Right cardiac atrium (tissue), 5 donors: ENCODE measurements at regions not wholly inside any gene's neighbourhood (a gene's known extent, or its start where the extent isn't known, plus 50 kb on each side); places are given as distances from the start of the nearest gene placed in this dataset.
A peak's percentile ranks its signal among the peaks of the same experiment; 100 is the strongest.
"Not testable (repeated sequence)": the region's sequence is repeated elsewhere in the genome, so short reads cannot be mapped to it uniquely, and the experiment has no call there.

ENCODE experiments used
- ATAC-seq, 2 donors: fragments of 200-7000 bp; cut with Tn5 transposase; one replicate each; pipeline versions ENCODE4 v1.8.0 to v1.9.1; 2020; ENCODE audit warnings: moderate library complexity in 2 of 2, mild to moderate bottlenecking in 1 of 2
- DNase-seq, 3 donors: peaks; one replicate each; pipeline ENCODE4 v3.0.0-alpha.2; 2020
- H3K27ac ChIP-seq: one replicate; pipeline ENCODE4 v1.5.1; 2013; ENCODE audit warnings: mild to moderate bottlenecking, low read length, control low read depth, moderate library complexity
- H3K27me3 ChIP-seq: one replicate; pipeline ENCODE4 v1.6.1; 2013; ENCODE audit not compliant: control insufficient read depth, insufficient read depth
- H3K4me1 ChIP-seq: one replicate; pipeline ENCODE4 v1.6.1; 2013; ENCODE audit warnings: low read length; ENCODE audit not compliant: control insufficient read depth, insufficient read depth
- H3K4me3 ChIP-seq: one replicate; pipeline ENCODE4 v1.5.1; 2013; ENCODE audit warnings: low read length, control low read depth
- H3K9me3 ChIP-seq: one replicate; pipeline ENCODE4 v1.6.1; 2013; ENCODE audit warnings: low read length; ENCODE audit not compliant: control insufficient read depth
- WGBS: extraction: QIAGEN DNeasy Blood & Tissue Kit; methylation state at CpG from one replicate; pipeline ENCODE4 v1.1.7; 2013; 5-methylcytosine and 5-hydroxymethylcytosine counted together
- intact Hi-C, 4 donors: fragments of 100-400 bp; cut with DNase I; formaldehyde crosslinking; loops; one replicate each; pipeline versions ENCODE4 v1.11.0 to v1.14.0; 2022 to 2023
- donor health status: healthy with polysubstance abuse.
- donor health status: DM: no; HTN: yes; CAD: no.
- donor health status: DM: no; HTN: no; CAD: no.
- donor health status: DM: no; HTN: yes; CAD: no; lungs with severe emphysema.
- donor health status: DM: yes; HTN: yes; CAD: no.

DNA sequence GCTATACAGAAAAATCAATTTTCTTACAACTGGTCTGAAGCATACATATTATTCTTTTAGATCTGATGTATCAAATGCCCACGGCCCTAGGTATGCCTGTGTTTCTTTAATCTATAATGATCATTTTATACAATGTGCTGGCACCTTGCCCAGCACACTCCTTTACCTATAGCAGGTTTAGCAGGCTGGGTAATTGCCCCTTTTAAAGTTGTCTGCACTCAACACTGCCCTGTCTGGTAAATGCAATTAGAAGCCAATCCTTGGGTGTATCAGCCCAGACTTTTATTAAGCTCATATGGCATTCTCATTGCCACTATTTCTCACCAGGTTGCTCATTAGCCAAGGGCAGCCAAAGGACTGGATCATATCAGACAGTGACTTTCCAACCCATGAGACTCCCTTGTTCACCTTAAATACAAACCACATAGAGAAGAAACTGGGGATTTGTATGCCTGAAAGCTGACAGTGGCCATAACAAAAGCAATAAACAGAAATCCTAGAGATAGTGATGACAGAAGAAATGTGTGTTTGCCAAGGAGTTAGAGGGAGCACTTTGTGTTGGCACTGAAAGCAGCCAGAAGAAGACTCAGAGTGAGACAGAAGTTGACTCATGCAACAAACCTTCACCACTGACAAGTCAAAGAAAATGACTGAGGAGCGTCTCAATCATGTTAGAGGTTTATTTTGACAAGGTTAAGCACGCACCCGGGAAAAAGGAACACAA, 334.2 kb downstream of the SPATA31A7 start:
- ATAC-seq, H3K4me1 ChIP-seq, DNase-seq, H3K4me3 ChIP-seq, intact Hi-C loops, H3K27ac ChIP-seq, H3K9me3 ChIP-seq, H3K27me3 ChIP-seq: not testable (repeated sequence)
- WGBS = no CpG with 5 or more reads among the region's 4 CpGs

DNA sequence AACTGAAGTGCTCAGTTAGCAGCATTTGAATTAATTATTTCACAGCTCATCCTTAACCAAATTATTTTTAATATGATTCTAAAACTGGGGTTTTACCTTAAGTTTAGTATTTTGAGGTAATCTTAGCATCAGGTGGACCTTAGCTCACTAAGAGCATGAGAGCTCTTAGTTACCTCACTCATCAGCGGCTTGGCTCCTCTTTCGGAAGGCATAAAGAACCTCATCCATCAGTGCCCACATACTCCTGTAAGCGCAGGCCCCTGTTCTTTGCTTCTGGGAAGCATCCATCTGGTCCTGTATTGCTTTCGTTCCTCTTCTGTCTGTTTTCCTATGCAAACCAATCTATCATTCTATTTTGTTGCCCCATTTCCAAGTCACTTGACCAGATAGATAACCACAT, 335.8 kb downstream of the SPATA31A7 start:
- H3K9me3 ChIP-seq, H3K27me3 ChIP-seq, DNase-seq, H3K4me1 ChIP-seq, H3K4me3 ChIP-seq, ATAC-seq, H3K27ac ChIP-seq, intact Hi-C loops: not testable (repeated sequence)
- no CpG with 5 or more reads among the region's 4 CpGs for WGBS

DNA sequence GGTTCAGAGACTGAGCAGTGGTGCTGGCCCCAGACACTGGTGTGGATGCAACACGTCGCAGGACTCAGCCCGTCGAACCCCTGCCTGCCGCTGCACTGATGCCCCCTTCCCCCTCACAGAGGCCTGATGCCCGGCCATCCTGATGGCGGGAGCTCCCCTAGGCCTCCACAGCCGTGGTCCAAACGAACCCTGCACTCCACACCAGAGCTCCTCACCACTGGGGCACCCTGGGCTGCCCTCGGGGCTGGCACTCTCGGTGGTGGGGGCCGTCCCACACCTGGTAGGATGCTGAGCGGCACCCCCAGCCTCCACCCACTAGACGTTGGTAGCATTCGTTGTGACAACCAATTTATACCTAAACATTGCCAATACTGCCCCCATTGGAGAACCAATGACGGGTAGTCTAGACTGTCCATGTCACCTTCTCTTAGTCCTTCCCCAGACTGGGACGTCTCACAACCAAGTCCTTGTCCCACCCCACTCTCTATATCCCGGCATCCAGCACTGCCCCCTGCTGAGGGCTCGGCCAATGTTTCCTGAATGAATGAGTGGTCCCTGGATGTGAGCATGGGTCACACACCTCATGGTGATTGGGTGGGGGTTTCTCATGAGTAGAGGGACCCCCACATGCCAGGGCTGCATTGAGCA, 360.4 kb downstream of the SPATA31A7 start:
- H3K4me1 ChIP-seq, H3K4me3 ChIP-seq, ATAC-seq, H3K27ac ChIP-seq, H3K27me3 ChIP-seq, H3K9me3 ChIP-seq, intact Hi-C loops: not testable (repeated sequence)
- 76% methylated on average over 6 of the region's 19 CpGs for WGBS
- peak in 1 of 3 donors; percentile 7 for DNase-seq

DNA sequence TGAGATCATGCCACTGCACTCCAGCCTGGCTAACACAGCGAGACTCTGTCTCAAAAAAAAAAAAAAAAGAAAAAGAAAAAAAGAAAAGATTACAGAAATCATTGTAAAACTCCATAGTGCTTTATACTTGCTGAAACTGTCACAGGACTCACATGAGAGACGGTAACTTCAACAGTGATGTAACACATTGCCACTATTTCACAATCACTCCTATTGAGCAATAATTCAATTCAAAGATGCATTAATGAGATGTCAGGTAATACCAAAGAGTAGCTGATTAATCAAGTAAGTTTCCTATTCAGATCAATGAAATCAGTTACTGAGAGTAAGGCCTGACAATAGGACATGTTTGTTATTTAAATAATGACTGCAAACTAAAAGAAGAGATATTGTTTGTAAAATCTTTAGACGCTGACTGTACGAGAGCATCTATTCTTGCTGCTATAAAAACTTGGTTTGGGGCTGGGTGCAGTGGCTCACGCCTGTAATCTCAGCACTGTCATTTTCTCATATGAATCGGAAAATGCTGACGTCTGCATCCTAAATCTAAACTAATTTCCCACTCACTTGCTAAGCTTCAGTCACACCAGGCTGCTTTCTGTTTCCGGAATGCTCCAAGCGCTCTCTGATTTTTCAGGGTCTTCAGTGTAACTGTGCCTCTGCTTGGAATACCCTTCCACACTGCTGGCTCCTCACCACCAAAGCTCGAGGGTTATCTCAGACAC, 381.7 kb downstream of the SPATA31A7 start:
- ATAC-seq, H3K4me1 ChIP-seq, H3K27ac ChIP-seq, H3K9me3 ChIP-seq, H3K4me3 ChIP-seq, intact Hi-C loops, H3K27me3 ChIP-seq, DNase-seq: not testable (repeated sequence)
- no CpG with 5 or more reads among the region's 10 CpGs for WGBS

DNA sequence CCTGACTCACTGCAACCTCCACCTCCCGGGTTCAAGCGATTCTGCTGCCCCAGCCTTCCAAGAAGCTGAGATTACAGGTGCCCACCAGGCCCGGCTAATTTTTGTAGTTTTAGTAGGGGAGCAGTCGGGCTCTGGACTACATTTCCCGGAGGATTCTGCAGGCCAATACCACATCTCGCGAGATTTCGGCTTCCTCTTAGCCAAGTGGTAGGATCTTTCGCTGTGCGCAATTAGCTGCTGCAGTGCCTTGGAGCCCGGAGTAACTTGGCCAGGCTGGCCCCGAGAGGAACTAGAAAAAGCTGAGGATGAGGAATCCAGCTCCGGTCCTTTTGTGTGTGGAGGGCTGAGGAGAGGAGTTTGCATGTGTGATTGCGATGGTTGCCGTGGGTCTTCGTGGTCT, 382.5 kb downstream of the SPATA31A7 start:
- no CpG with 5 or more reads among the region's 16 CpGs for WGBS
- H3K4me1 ChIP-seq, ATAC-seq, H3K9me3 ChIP-seq, DNase-seq, H3K27me3 ChIP-seq, H3K27ac ChIP-seq, intact Hi-C loops, H3K4me3 ChIP-seq: not testable (repeated sequence)

DNA sequence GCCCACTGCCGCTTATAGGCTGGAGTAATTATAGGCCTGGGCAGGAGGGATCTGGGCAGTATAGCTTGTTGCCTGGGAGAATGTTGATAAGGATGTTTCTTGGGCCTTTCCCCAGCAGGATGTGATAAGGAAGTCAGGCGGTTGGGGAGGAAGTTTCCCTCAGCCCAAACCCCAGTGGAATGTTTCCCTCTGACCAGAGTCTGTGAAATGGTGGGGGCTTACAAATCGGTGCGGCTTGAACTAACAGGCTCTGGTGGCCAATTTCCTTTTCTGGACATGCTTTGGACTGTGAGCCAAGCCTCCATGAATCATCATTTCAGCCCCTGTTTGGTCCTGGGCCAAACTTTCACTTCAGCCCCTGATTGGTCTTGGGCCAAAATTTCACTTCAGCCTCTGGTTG, 383.6 kb downstream of the SPATA31A7 start:
- H3K4me3 ChIP-seq, H3K4me1 ChIP-seq, intact Hi-C loops, ATAC-seq, H3K27ac ChIP-seq, H3K9me3 ChIP-seq, H3K27me3 ChIP-seq: not testable (repeated sequence)
- no CpG with 5 or more reads among the region's 4 CpGs for WGBS
- peak in 2 of 3 donors; percentile 29 to 51 for DNase-seq
